Gastrocnemius medialis (tissue), 4 donors: ENCODE measurements at regions not wholly inside any gene's neighbourhood (a gene's known extent, or its start where the extent isn't known, plus 50 kb on each side); places are given as distances from the start of the nearest gene placed in this dataset.

Experiments used
- ATAC-seq, 2 donors: fragments of 150-250 bp; one replicate each; pipeline ENCODE4 v1.9.1; 2016
- DNase-seq, 2 donors: peaks; one replicate each; pipeline ENCODE4 v3.0.0-alpha.2; 2019
- H3K27ac ChIP-seq, 4 donors: fragments of 200-600 bp; sonication (generic); 1 replicate in 1 of 4; 2 replicates in 3 of 4; pipeline ENCODE4 v1.5.1; 2016 to 2018; ENCODE audit warnings: mild to moderate bottlenecking in 2 of 4, moderate library complexity in 1 of 4
- H3K27me3 ChIP-seq, 3 donors: fragments of 200-600 bp; sonication (generic) in 2 of 3; 1 replicate in 1 of 3; 2 replicates in 2 of 3; pipeline versions ENCODE4 v1.5.1 to v1.6.0; 2016 to 2019; ENCODE audit warnings: mild to moderate bottlenecking in 1 of 3, moderate library complexity in 1 of 3
- H3K36me3 ChIP-seq, 2 donors: fragments of 200-600 bp; sonication (generic) in 1 of 2; one replicate each; pipeline ENCODE4 v1.5.1; 2017 to 2018
- H3K4me1 ChIP-seq, 2 donors: fragments of 200-600 bp; sonication (generic) in 1 of 2; one replicate each; pipeline ENCODE4 v1.5.1; 2016 to 2017; ENCODE audit warnings: mild to moderate bottlenecking in 2 of 2
- H3K4me3 ChIP-seq, 4 donors: fragments of 200-600 bp; sonication (generic) in 3 of 4; 1 replicate in 1 of 4; 2 replicates in 3 of 4; pipeline ENCODE4 v1.5.1; 2016 to 2019; ENCODE audit warnings: mild to moderate bottlenecking in 2 of 4
- H3K9me3 ChIP-seq, 3 donors: fragments of 200-600 bp; sonication (generic) in 2 of 3; 1 replicate in 1 of 3; 2 replicates in 2 of 3; pipeline ENCODE4 v1.5.1; 2016 to 2019
- CTCF ChIP-seq, 5 experiments: fragments of 450-650 bp in 3 of 5; fragments of 200-600 bp in 2 of 5; sonication (generic) in 2 of 5; IDR thresholded peaks in 4 of 5; conservative IDR thresholded peaks in 1 of 5; 1 replicate in 4 of 5; 2 replicates in 1 of 5; pipeline ENCODE4 v1.5.1; 2016 to 2019; ENCODE audit warnings: antibody characterized with exemption in 5 of 5, mild to moderate bottlenecking in 3 of 5, moderate library complexity in 3 of 5
- POLR2A ChIP-seq, 2 donors: fragments of 450-650 bp; IDR thresholded peaks; one replicate each; pipeline ENCODE4 v1.6.1; 2017; ENCODE audit warnings: antibody characterized with exemption in 2 of 2, mild to moderate bottlenecking in 2 of 2, moderate library complexity in 2 of 2
- in situ Hi-C, 4 donors: fragments of 200-750 bp; cut with MboI; loops; one replicate each; pipeline versions ENCODE4 v1.15.0 to v1.8.0; 2017; ENCODE audit warnings: low sequenced_read_pairs in 4 of 4
- intact Hi-C: fragments of 100-400 bp; cut with DNase I; formaldehyde crosslinking; loops from one replicate; pipeline ENCODE4 v1.15.1; 2023; ENCODE audit warnings: low total_unique reads

GRCh38 chr9:115296831-115297565, 179.0 kb upstream of the TNC start:
- Histone ChIP-seq H3K4me3 (no peak overlapping the region), H3K27me3 (no peaks in the 10 kb centered on the region), H3K4me1 (no peaks in the 10 kb centered on the region), H3K36me3 (no peaks in the 10 kb centered on the region), H3K9me3 (no peaks in the 10 kb centered on the region), H3K27ac (no peak overlapping the region)
- TF ChIP-seq CTCF (IDR thresholded peaks at IDR 0.05 in 4 of 5, conservative IDR thresholded peaks at IDR 0.05 in 1 of 5) (no peak), POLR2A (IDR thresholded peaks at IDR 0.05) (no peak)
- no peak for ATAC-seq
- DNase-seq: no peak
- intact Hi-C loops (no loop called here), in situ Hi-C loops (no loop called here)

- ATAC-seq: no peak
- Histone ChIP-seq H3K9me3 (no peaks in the 10 kb centered on the region), H3K4me1 (no peaks in the 10 kb centered on the region), H3K4me3 (no peak overlapping the region), H3K36me3 (no peaks in the 10 kb centered on the region), H3K27ac (no peak overlapping the region), H3K27me3 (no peaks in the 10 kb centered on the region)
- intact Hi-C loops (no loop called here), in situ Hi-C loops (no loop called here)
- no peak for DNase-seq
- TF ChIP-seq POLR2A (IDR thresholded peaks at IDR 0.05): no peak
Observed at GRCh38 chr9:115300116-115300515, 182.2 kb upstream of the TNC start.

- in situ Hi-C loops: no loop called here
- ATAC-seq (no peak), DNase-seq (no peak)
- TF ChIP-seq CTCF (IDR thresholded peaks at IDR 0.05 in 4 of 5, conservative IDR thresholded peaks at IDR 0.05 in 1 of 5) (no peak), POLR2A (IDR thresholded peaks at IDR 0.05) (no peak)
- intact Hi-C loops: no loop called here
- no peak overlapping the region for H3K4me3 ChIP-seq
- no peak overlapping the region for H3K27ac ChIP-seq
- H3K9me3 ChIP-seq: no peaks in the 10 kb centered on the region
- no peaks in the 10 kb centered on the region for H3K27me3 ChIP-seq
- H3K4me1 ChIP-seq: no peaks in the 10 kb centered on the region
- H3K36me3 ChIP-seq: no peaks in the 10 kb centered on the region
Observed at GRCh38 chr9:115300874-115301273, 182.9 kb upstream of the TNC start.

- no peaks in the 10 kb centered on the region for H3K4me1 ChIP-seq
- in situ Hi-C loops: no loop called here
- H3K9me3 ChIP-seq: no peaks in the 10 kb centered on the region
- H3K27ac ChIP-seq: no peak overlapping the region
- ATAC-seq: no peak
- H3K4me3 ChIP-seq: no peak overlapping the region
- no peaks in the 10 kb centered on the region for H3K27me3 ChIP-seq
- DNase-seq: no peak
- intact Hi-C loops: no loop called here
- no peak for TF ChIP-seq POLR2A (IDR thresholded peaks at IDR 0.05)
- TF ChIP-seq CTCF (IDR thresholded peaks at IDR 0.05 in 4 of 5, conservative IDR thresholded peaks at IDR 0.05 in 1 of 5): no peak
- H3K36me3 ChIP-seq: no peaks in the 10 kb centered on the region
Observed at GRCh38 chr9:115301581-115301980, 183.6 kb upstream of the TNC start.

- no peaks in the 10 kb centered on the region for H3K36me3 ChIP-seq
- no peak for TF ChIP-seq CTCF (IDR thresholded peaks at IDR 0.05 in 4 of 5, conservative IDR thresholded peaks at IDR 0.05 in 1 of 5)
- TF ChIP-seq POLR2A (IDR thresholded peaks at IDR 0.05): no peak
- H3K9me3 ChIP-seq: no peaks in the 10 kb centered on the region
- H3K4me3 ChIP-seq: no peak overlapping the region
- H3K4me1 ChIP-seq: no peaks in the 10 kb centered on the region
- no peaks in the 10 kb centered on the region for H3K27me3 ChIP-seq
- H3K27ac ChIP-seq: no peak overlapping the region
- ATAC-seq: no peak
- DNase-seq: no peak
- intact Hi-C loops: no loop called here
- in situ Hi-C loops: no loop called here
Observed at GRCh38 chr9:115305543-115305942, 187.6 kb upstream of the TNC start.
